NCI-H345 (cell line): ENCODE measurements at regions not wholly inside any gene's neighbourhood (a gene's known extent, or its start where the extent isn't known, plus 50 kb on each side); places are given as distances from the start of the nearest gene placed in this dataset.

Source experiments
- DNase-seq: peaks from one replicate; lab custom pipeline; 2025; lab: John Stamatoyannopoulos, UW

- DNase-seq: no peak
Measured at GRCh38 chr15:95498961-95499360, 831.5 kb upstream of the NR2F2 start.

GRCh38 chr15:95499397-95499796 lies 831.1 kb upstream of the NR2F2 start:
- DNase-seq: no peak

GRCh38 chr15:95501865-95502264 lies 828.6 kb upstream of the NR2F2 start:
- no peak for DNase-seq

GRCh38 chr15:95503107-95503506 lies 827.4 kb upstream of the NR2F2 start:
- no peak for DNase-seq

GRCh38 chr15:95503640-95504225 lies 826.8 kb upstream of the NR2F2 start:
- DNase-seq: no peak

- DNase-seq: no peak
Measured at GRCh38 chr15:95511671-95512070, 818.8 kb upstream of the NR2F2 start.

- DNase-seq: no peak
Measured at GRCh38 chr15:95512906-95513305, 817.6 kb upstream of the NR2F2 start.

- no peak for DNase-seq
Measured at GRCh38 chr15:95519887-95520286, 810.6 kb upstream of the NR2F2 start.

GRCh38 chr15:95520511-95520910 lies 810.0 kb upstream of the NR2F2 start:
- no peak for DNase-seq

- no peak for DNase-seq
Measured at GRCh38 chr15:95520922-95521321, 809.6 kb upstream of the NR2F2 start.

- no peak for DNase-seq
Measured at GRCh38 chr15:95522533-95522932, 808.0 kb upstream of the NR2F2 start.

- no peak for DNase-seq
Measured at GRCh38 chr15:95528920-95529319, 801.6 kb upstream of the NR2F2 start.

- no peak for DNase-seq
Measured at GRCh38 chr15:95536638-95537037, 793.9 kb upstream of the NR2F2 start.

GRCh38 chr15:95538693-95539092 lies 791.8 kb upstream of the NR2F2 start:
- DNase-seq: no peak

- DNase-seq: no peak
Measured at GRCh38 chr15:95541301-95541700, 789.2 kb upstream of the NR2F2 start.

- no peak for DNase-seq
Measured at GRCh38 chr15:95549168-95549738, 781.2 kb upstream of the NR2F2 start.

GRCh38 chr15:95550702-95551101 lies 779.8 kb upstream of the NR2F2 start:
- no peak for DNase-seq

- no peak for DNase-seq
Measured at GRCh38 chr15:95556225-95556624, 774.3 kb upstream of the NR2F2 start.

- DNase-seq: no peak
Measured at GRCh38 chr15:95556866-95557225, 773.7 kb upstream of the NR2F2 start.

GRCh38 chr15:95557226-95558046 lies 773.1 kb upstream of the NR2F2 start:
- no peak for DNase-seq

GRCh38 chr15:95558131-95558530 lies 772.4 kb upstream of the NR2F2 start:
- DNase-seq: no peak

GRCh38 chr15:95558916-95559315 lies 771.6 kb upstream of the NR2F2 start:
- no peak for DNase-seq

- DNase-seq: no peak
Measured at GRCh38 chr15:95559875-95560394, 770.6 kb upstream of the NR2F2 start.
